KMS-11 (cell line): ENCODE measurements at regions not wholly inside any gene's neighbourhood (a gene's known extent, or its start where the extent isn't known, plus 50 kb on each side); places are given as distances from the start of the nearest gene placed in this dataset.

Experiments used
- H2AFZ ChIP-seq: fragments of 200-600 bp; sonication (generic); 2 replicates; pipeline ENCODE4 v1.6.1; 2016; ENCODE audit warnings: antibody characterized with exemption, mixed run types, low read depth
- H3K27ac ChIP-seq: fragments of 200-600 bp; sonication (generic); 2 replicates; pipeline ENCODE4 v1.6.1; 2016; ENCODE audit warnings: mild to moderate bottlenecking, mixed run types
- H3K27me3 ChIP-seq: fragments of 200-600 bp; sonication (generic); 2 replicates; pipeline ENCODE4 v1.6.1; 2017; ENCODE audit warnings: mild to moderate bottlenecking, low read depth, mixed run types, moderate library complexity; ENCODE audit not compliant: insufficient read depth
- H3K36me3 ChIP-seq: fragments of 200-600 bp; sonication (generic); 2 replicates; pipeline ENCODE4 v1.6.1; 2017; ENCODE audit warnings: mild to moderate bottlenecking, mixed run types; ENCODE audit not compliant: insufficient read depth
- H3K4me1 ChIP-seq: fragments of 200-600 bp; sonication (generic); 2 replicates; pipeline ENCODE4 v1.6.1; 2016; ENCODE audit warnings: mild to moderate bottlenecking, low read depth, mixed run types; ENCODE audit not compliant: poor library complexity, severe bottlenecking
- H3K4me2 ChIP-seq: fragments of 200-600 bp; sonication (generic); 2 replicates; pipeline ENCODE4 v1.7.0; 2016; ENCODE audit warnings: mild to moderate bottlenecking, mixed run types
- H3K4me3 ChIP-seq: fragments of 200-600 bp; sonication (generic); IDR thresholded peaks from 2 replicates; pipeline ENCODE4 v1.6.1; 2017; ENCODE audit warnings: low read depth, low read length, mixed read lengths; ENCODE audit not compliant: insufficient read depth
- H3K79me2 ChIP-seq: fragments of 200-600 bp; sonication (generic); 2 replicates; pipeline ENCODE4 v1.6.1; 2016; ENCODE audit warnings: low read depth, mixed run types; ENCODE audit not compliant: insufficient read depth
- H3K9ac ChIP-seq: fragments of 200-600 bp; sonication (generic); 2 replicates; pipeline ENCODE4 v1.6.1; 2016; ENCODE audit warnings: mild to moderate bottlenecking, mixed run types
- H4K20me1 ChIP-seq: fragments of 200-600 bp; sonication (generic); 2 replicates; pipeline ENCODE4 v1.6.1; 2016; ENCODE audit warnings: mild to moderate bottlenecking, mixed run types; ENCODE audit not compliant: insufficient read depth
- CTCF ChIP-seq: fragments of 200-600 bp; sonication (generic); conservative IDR thresholded peaks from 2 replicates; pipeline ENCODE4 v1.6.1; 2017; ENCODE audit warnings: low read depth, mild to moderate bottlenecking, antibody characterized with exemption, low read length, moderate library complexity, mixed read lengths

GRCh38 chr16:86424398-86424797 is 85.9 kb upstream of the FOXF1 start:
- H3K9ac ChIP-seq, result no peak overlapping the region
- H2AFZ ChIP-seq, result no peak overlapping the region

GRCh38 chr16:86424985-86425384 is 85.3 kb upstream of the FOXF1 start:
- Histone ChIP-seq H3K27me3 (peaks cover 27% of the 10 kb centered on the region; the same call in 1 of the 2 replicates), H3K27ac (no peak overlapping the region), H3K9ac (no peak overlapping the region), H3K4me1 (no peaks in the 10 kb centered on the region), H3K36me3 (no peaks in the 10 kb centered on the region), H4K20me1 (no peaks in the 10 kb centered on the region), H3K4me3 (no peak overlapping the region), H2AFZ (no peak overlapping the region), H3K4me2 (no peak overlapping the region), H3K79me2 (no peaks in the 10 kb centered on the region)
- no peak for TF ChIP-seq CTCF

More at GRCh38 chr16:86424398-86424797, 85.9 kb upstream of the FOXF1 start:
- TF ChIP-seq CTCF, result no peak
- Histone ChIP-seq H3K27ac (no peak overlapping the region), H3K79me2 (no peaks in the 10 kb centered on the region), H3K4me2 (no peak overlapping the region), H3K27me3 (peaks cover 27% of the 10 kb centered on the region; the same call in 1 of the 2 replicates), H3K4me1 (no peaks in the 10 kb centered on the region), H3K36me3 (no peaks in the 10 kb centered on the region), H4K20me1 (no peaks in the 10 kb centered on the region), H3K4me3 (no peak overlapping the region)

GRCh38 chr16:86426063-86426642 is 84.2 kb upstream of the FOXF1 start:
- no peaks in the 10 kb centered on the region for H3K36me3 ChIP-seq
- TF ChIP-seq CTCF, result no peak
- H3K9ac ChIP-seq, result no peak overlapping the region

GRCh38 chr16:86427433-86427851 is 82.9 kb upstream of the FOXF1 start:
- H2AFZ ChIP-seq, result no peak overlapping the region
- no peak overlapping the region for H3K9ac ChIP-seq
- H3K27ac ChIP-seq, result no peak overlapping the region
- no peaks in the 10 kb centered on the region for H4K20me1 ChIP-seq
- no peaks in the 10 kb centered on the region for H3K79me2 ChIP-seq
- H3K4me1 ChIP-seq, result no peaks in the 10 kb centered on the region
- H3K27me3 ChIP-seq, result peaks cover 28% of the 10 kb centered on the region; the same call in 1 of the 2 replicates
- no peak overlapping the region for H3K4me3 ChIP-seq
- no peaks in the 10 kb centered on the region for H3K36me3 ChIP-seq
- no peak overlapping the region for H3K4me2 ChIP-seq
- no peak for TF ChIP-seq CTCF

More at GRCh38 chr16:86426063-86426642, 84.2 kb upstream of the FOXF1 start:
- Histone ChIP-seq H3K4me3 (no peak overlapping the region), H3K79me2 (no peaks in the 10 kb centered on the region), H3K27ac (no peak overlapping the region), H3K4me2 (no peak overlapping the region), H4K20me1 (no peaks in the 10 kb centered on the region), H2AFZ (no peak overlapping the region), H3K4me1 (no peaks in the 10 kb centered on the region), H3K27me3 (peaks cover 27% of the 10 kb centered on the region; the same call in 1 of the 2 replicates)
